ENCODE measurements at regions not wholly inside any gene's neighbourhood (a gene's known extent, or its start where the extent isn't known, plus 50 kb on each side); places are given as distances from the start of the nearest gene placed in this dataset.

DNA sequence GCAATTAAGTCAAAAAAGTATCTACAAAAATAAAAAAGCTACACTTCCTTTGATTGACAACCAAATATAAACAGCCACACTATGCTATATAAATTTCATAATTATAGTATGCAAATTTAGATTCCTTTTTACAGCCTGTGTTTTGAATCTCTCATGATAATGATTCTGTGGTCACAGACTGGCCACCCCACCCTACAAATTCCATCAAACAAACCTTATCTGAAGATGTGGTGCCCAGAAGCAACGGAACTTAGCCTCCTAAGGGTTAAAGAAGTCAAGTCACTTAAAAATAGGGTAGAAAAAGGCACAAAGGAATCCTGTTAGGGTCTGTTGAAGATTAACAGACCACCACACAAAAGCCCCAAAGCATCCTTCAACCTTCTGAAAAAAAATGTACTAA is 351.8 kb downstream of the INHBA start:
- TF ChIP-seq CTCF (IDR thresholded peaks at IDR 0.05; ENCODE audit: insufficient read depth, low read length, poor library complexity, severe bottlenecking) = no peak
- no peak for TF ChIP-seq EZH2phosphoT487 (conservative IDR thresholded peaks at IDR 0.05; ENCODE audit: low read length)

Measured in SU-DHL-6 (cell line).